ENCODE measurements at regions not wholly inside any gene's neighbourhood (a gene's known extent, or its start where the extent isn't known, plus 50 kb on each side); places are given as distances from the start of the nearest gene placed in this dataset.

DNA sequence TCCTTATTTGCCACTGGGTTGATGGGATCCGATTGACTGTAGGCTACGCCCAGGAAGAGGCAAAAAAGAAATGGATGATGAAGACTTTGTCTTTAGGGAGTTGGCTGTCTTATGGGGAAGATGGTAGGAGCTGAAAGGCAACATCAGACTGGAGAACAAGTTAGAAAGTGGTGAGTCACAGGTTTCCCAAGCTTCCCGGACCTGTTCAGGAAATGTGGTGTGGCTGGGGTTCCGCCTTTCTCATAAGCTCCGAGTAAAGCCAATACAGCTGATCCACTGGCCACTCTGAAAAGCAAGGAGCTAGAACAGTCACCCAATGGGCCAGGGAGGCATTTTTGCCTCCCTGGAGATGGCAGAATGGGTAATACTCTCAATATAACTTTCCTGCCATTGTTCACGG, 194.5 kb downstream of the SNX19 start:
- Mint-ChIP-seq H3K36me3 (ENCODE audit: low read depth) (no peaks in the 10 kb centered on the region), H3K4me1 (peaks cover 57% of the 10 kb centered on the region), H3K27me3 (ENCODE audit: low read depth) (peaks cover 9% of the 10 kb centered on the region), H3K9me3 (no peaks in the 10 kb centered on the region), H3K27ac (peak overlapping the region in 1 of 3 experiments; percentile 24), H3K4me3 (no peak overlapping the region)
- TF ChIP-seq, protein P1, sequence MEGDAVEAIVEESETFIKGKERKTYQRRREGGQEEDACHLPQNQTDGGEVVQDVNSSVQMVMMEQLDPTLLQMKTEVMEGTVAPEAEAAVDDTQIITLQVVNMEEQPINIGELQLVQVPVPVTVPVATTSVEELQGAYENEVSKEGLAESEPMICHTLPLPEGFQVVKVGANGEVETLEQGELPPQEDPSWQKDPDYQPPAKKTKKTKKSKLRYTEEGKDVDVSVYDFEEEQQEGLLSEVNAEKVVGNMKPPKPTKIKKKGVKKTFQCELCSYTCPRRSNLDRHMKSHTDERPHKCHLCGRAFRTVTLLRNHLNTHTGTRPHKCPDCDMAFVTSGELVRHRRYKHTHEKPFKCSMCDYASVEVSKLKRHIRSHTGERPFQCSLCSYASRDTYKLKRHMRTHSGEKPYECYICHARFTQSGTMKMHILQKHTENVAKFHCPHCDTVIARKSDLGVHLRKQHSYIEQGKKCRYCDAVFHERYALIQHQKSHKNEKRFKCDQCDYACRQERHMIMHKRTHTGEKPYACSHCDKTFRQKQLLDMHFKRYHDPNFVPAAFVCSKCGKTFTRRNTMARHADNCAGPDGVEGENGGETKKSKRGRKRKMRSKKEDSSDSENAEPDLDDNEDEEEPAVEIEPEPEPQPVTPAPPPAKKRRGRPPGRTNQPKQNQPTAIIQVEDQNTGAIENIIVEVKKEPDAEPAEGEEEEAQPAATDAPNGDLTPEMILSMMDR (IDR thresholded peaks at IDR 0.05; ENCODE audit: unreplicated experiment in 3 of 3): no peak

DNA sequence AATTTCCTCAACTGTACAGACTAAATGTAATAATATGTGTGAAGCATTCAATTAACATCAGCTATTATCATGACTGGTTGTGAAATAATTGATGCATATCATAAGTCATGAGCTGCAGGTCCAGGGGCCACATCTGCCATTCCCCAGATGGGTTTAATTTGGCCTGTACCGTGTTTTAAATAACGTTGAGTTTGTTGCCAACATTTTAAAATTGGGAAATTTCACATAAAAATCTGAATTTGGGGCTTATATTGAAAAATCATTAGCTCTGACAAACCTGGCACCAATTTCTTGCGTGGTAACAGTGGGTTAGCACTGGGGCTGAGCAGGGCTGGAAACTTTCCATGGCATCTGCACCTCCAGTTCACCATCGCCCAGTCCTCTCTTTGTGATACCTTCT, 193.9 kb downstream of the SNX19 start:
- TF ChIP-seq, protein P1 (IDR thresholded peaks at IDR 0.05; ENCODE audit: unreplicated experiment in 3 of 3): no peak
- no peaks in the 10 kb centered on the region for H3K9me3 Mint-ChIP-seq
- H3K36me3 Mint-ChIP-seq (ENCODE audit: low read depth): no peaks in the 10 kb centered on the region
- peaks cover 61% of the 10 kb centered on the region for H3K4me1 Mint-ChIP-seq
- peak overlapping the region in 1 of 3 experiments; percentile 32 for H3K27ac Mint-ChIP-seq
- H3K27me3 Mint-ChIP-seq (ENCODE audit: low read depth): peaks cover 5% of the 10 kb centered on the region
- no peak overlapping the region for H3K4me3 Mint-ChIP-seq

DNA sequence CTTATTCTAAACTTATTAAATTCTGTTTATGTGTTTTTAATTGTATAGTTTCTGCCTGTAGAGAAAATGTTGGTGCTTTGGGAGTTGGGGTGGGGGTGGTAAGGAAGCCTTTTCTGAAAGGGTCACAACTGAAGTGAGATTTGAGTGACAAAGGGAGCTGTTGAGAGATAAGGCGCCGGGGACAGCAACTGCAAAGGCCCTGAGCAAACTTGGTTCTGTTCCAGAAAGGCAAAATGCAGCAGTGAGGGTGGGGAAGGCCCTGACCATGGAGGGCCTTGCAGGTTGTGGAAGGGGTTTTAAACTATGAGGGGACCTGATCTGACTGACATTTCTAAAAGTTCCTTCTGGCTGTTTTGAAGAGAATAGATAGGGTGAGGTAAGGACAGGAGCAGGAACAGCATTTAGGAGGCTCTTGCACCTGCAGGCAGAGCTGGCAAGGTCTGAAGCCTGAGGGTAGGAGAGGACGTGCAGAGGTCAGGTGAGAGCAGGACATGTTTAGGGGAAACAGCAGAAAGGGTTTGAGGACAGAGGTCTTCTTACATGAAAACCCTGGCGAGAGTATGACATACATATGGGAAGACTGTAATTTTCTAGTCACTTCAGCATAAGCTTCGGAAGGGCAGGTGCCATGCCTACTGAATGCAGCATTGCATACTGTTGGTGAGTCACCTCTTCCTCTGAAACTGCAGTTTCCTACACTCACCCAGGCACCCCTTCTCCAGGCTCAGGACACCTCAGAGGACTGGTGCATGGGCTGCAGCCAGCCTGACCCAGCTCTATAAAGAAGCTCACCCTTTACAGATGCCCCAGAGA, 190.7 kb downstream of the SNX19 start:
- TF ChIP-seq, protein P1 (IDR thresholded peaks at IDR 0.05; ENCODE audit: unreplicated experiment in 3 of 3): no peak
- H3K4me3 Mint-ChIP-seq: no peak overlapping the region
- H3K27me3 Mint-ChIP-seq (ENCODE audit: low read depth): peaks cover 5% of the 10 kb centered on the region

DNA sequence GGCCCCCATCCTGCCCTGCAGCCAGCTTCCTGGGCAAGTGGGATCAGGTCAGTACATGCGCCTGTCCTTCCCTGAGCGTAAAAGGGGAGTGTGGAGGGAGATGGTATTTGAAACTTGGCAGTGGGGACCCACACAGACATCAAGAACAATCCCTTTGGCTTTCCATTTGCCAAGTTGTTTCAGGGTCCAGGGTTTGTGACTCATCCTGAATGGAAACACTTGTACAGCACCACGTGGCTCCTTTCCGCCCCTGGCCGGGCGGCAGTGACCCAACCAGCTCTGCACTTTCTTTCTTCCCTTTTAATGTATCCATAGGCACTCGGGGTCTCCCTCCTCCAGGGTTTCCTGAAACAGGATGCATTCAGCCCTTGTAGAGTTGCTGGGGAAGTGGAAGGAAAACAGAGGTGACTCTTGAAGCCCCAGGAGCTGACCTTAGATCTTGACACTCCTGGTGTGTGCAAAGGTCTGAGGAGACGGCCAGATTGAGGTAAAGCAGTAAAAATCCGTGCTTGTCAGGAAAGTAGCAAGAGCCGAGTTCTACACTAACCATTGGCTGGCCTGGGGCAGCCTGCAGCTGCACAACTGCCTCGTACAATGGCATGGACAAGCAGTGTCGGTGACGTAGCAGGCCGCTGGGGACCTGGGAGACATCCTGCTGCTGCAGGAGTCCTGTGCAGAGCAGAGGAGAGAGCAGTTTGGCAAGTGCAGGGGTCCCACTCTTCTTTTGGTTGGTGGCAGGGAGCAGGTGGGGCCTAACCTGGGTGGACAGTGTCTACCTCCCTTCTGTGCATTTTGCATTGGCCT, 189.8 kb downstream of the SNX19 start:
- Mint-ChIP-seq H3K9me3 (peaks cover 21% of the 10 kb centered on the region), H3K27me3 (ENCODE audit: low read depth) (peaks cover 5% of the 10 kb centered on the region), H3K36me3 (ENCODE audit: low read depth) (peaks cover 16% of the 10 kb centered on the region), H3K4me1 (peaks cover 44% of the 10 kb centered on the region), H3K4me3 (no peak overlapping the region), H3K27ac (peak overlapping the region; percentile 45 to 96 (median 48))
- TF ChIP-seq, protein P1 (IDR thresholded peaks at IDR 0.05; ENCODE audit: unreplicated experiment in 3 of 3): no peak

More for the DNA sequence above, 190.7 kb downstream of the SNX19 start:
- Mint-ChIP-seq H3K27ac (peak overlapping the region; percentile 4 to 96 (median 45)), H3K4me1 (peaks cover 48% of the 10 kb centered on the region), H3K36me3 (ENCODE audit: low read depth) (peaks cover 8% of the 10 kb centered on the region), H3K9me3 (peaks cover 12% of the 10 kb centered on the region)

DNA sequence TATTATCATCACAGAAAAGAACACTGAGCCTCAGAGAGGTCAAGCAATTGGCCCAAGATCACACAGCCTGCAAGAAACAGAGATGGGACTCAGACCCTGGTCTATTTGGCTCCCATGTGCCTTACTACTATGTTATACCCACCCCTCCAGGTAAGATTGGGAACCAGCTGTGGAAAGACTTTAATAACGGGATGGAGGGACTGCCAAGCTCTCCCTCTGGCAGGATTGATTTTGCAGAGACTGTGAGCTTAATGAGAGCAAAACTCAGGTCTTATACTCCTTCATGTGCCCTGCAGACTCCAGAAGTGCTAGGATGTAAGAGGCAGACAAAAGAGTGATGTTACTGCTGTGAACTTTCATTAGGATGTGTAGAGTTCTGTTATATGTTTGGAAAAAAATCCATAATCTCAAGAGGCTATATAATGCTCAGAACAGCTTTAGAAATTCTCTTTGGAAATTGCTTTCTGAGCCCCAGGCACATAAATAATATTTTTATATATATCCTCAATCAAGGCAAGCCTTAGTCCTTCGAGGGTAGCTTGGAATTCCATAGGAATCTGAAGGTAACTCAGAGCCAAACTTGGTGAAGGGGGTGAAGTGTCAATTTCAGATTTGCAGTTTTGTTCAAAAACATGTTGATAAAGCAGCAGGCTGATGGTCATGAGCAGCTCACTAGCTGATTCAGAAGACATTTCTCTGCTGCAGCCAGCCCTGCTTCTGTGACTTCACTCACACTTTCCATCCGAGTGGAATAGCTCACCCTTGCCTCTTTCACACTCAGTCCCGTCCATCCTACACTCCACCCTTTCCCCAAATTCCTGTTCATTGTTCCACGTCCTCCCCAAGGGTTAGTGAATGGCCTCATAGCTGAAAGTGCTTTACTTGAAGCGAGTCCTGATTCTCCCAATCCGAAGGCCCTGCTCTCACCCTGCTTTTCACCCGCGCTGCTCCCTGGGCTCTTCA, 188.8 kb downstream of the SNX19 start:
- TF ChIP-seq, protein P1 (IDR thresholded peaks at IDR 0.05; ENCODE audit: unreplicated experiment in 3 of 3): no peak
- H3K9me3 Mint-ChIP-seq: peaks cover 25% of the 10 kb centered on the region
- H3K27me3 Mint-ChIP-seq (ENCODE audit: low read depth): peaks cover 4% of the 10 kb centered on the region
- H3K27ac Mint-ChIP-seq: peak overlapping the region; percentile 45 to 96 (median 55)
- H3K4me3 Mint-ChIP-seq: no peak overlapping the region
- peaks cover 21% of the 10 kb centered on the region for H3K36me3 Mint-ChIP-seq (ENCODE audit: low read depth)
- H3K4me1 Mint-ChIP-seq: peaks cover 41% of the 10 kb centered on the region
